ENCODE measurements at regions not wholly inside any gene's neighbourhood (a gene's known extent, or its start where the extent isn't known, plus 50 kb on each side); places are given as distances from the start of the nearest gene placed in this dataset.

- Mint-ChIP-seq H3K27ac (no peak overlapping the region), H3K4me1 (peaks cover 16 to 27% of the 10 kb centered on the region in 2 donors), H3K27me3 (ENCODE audit: low read depth in 3 of 3) (peaks cover 0 to 6% (median 3%) of the 10 kb centered on the region in 3 donors), H3K36me3 (no peaks in the 10 kb centered on the region), H3K4me3 (no peak overlapping the region), H3K9me3 (no peaks in the 10 kb centered on the region)
- no peak for DNase-seq
These were observed 120.8 kb upstream of the TNFAIP3 start for GRCh38 chr6:137746264-137746663.

GRCh38 chr6:137749696-137750211, 117.3 kb upstream of the TNFAIP3 start:
- H3K4me1 Mint-ChIP-seq, result peaks cover 11 to 24% of the 10 kb centered on the region in 2 donors
- H3K27me3 Mint-ChIP-seq (ENCODE audit: low read depth in 3 of 3), result peaks cover 2 to 9% (median 5%) of the 10 kb centered on the region in 3 donors
- H3K36me3 Mint-ChIP-seq, result no peaks in the 10 kb centered on the region
- H3K9me3 Mint-ChIP-seq, result no peaks in the 10 kb centered on the region
- DNase-seq, result no peak
- H3K27ac Mint-ChIP-seq, result no peak overlapping the region
- no peak overlapping the region for H3K4me3 Mint-ChIP-seq

GRCh38 chr6:137750297-137750696, 116.8 kb upstream of the TNFAIP3 start:
- no peaks in the 10 kb centered on the region for H3K9me3 Mint-ChIP-seq
- peaks cover 2 to 9% (median 5%) of the 10 kb centered on the region in 3 donors for H3K27me3 Mint-ChIP-seq (ENCODE audit: low read depth in 3 of 3)
- H3K36me3 Mint-ChIP-seq, result no peaks in the 10 kb centered on the region
- DNase-seq, result no peak
- no peak overlapping the region for H3K4me3 Mint-ChIP-seq
- H3K4me1 Mint-ChIP-seq, result peaks cover 6 to 18% of the 10 kb centered on the region in 2 donors
- H3K27ac Mint-ChIP-seq, result peak overlapping the region in 1 of 6 donors; percentile 63

GRCh38 chr6:137751768-137752560, 115.1 kb upstream of the TNFAIP3 start:
- Mint-ChIP-seq H3K9me3 (no peaks in the 10 kb centered on the region), H3K36me3 (no peaks in the 10 kb centered on the region), H3K4me3 (no peak overlapping the region), H3K27ac (peak overlapping the region in 3 of 6 donors; percentile 43 to 57 (median 51)), H3K27me3 (ENCODE audit: low read depth in 3 of 3) (peaks cover 2 to 7% (median 5%) of the 10 kb centered on the region in 3 donors), H3K4me1 (peaks cover 2 to 8% of the 10 kb centered on the region in 2 donors)
- no peak for DNase-seq

GRCh38 chr6:137754366-137754765, 112.7 kb upstream of the TNFAIP3 start:
- no peaks in the 10 kb centered on the region for H3K36me3 Mint-ChIP-seq
- H3K27ac Mint-ChIP-seq, result peak overlapping the region in 3 of 6 donors; percentile 2 to 83 (median 25)
- H3K27me3 Mint-ChIP-seq (ENCODE audit: low read depth in 3 of 3), result peaks cover 2 to 3% (median 2%) of the 10 kb centered on the region in 3 donors
- H3K4me3 Mint-ChIP-seq, result no peak overlapping the region
- no peaks in the 10 kb centered on the region for H3K9me3 Mint-ChIP-seq
- peaks cover 0 to 11% of the 10 kb centered on the region in 2 donors for H3K4me1 Mint-ChIP-seq
- DNase-seq, result no peak

GRCh38 chr6:137754866-137755265, 112.2 kb upstream of the TNFAIP3 start:
- Mint-ChIP-seq H3K27ac (peak overlapping the region in 3 of 6 donors; percentile 4 to 51 (median 29)), H3K4me3 (no peak overlapping the region), H3K9me3 (no peaks in the 10 kb centered on the region), H3K4me1 (peaks cover 0 to 11% of the 10 kb centered on the region in 2 donors), H3K36me3 (no peaks in the 10 kb centered on the region), H3K27me3 (ENCODE audit: low read depth in 3 of 3) (peaks cover 2 to 3% (median 2%) of the 10 kb centered on the region in 3 donors)
- DNase-seq, result no peak

- no peaks in the 10 kb centered on the region for H3K36me3 Mint-ChIP-seq
- no peak overlapping the region for H3K4me3 Mint-ChIP-seq
- no peaks in the 10 kb centered on the region for H3K9me3 Mint-ChIP-seq
- DNase-seq, result no peak
- H3K27ac Mint-ChIP-seq, result peak overlapping the region in 3 of 6 donors; percentile 7 to 51 (median 29)
- peaks cover 0 to 11% of the 10 kb centered on the region in 2 donors for H3K4me1 Mint-ChIP-seq
- peaks cover 2 to 3% (median 2%) of the 10 kb centered on the region in 3 donors for H3K27me3 Mint-ChIP-seq (ENCODE audit: low read depth in 3 of 3)
These were observed 111.8 kb upstream of the TNFAIP3 start for GRCh38 chr6:137755284-137755683.

- no peak for DNase-seq
- no peaks in the 10 kb centered on the region for H3K36me3 Mint-ChIP-seq
- H3K4me3 Mint-ChIP-seq, result no peak overlapping the region
- peaks cover 3 to 19% of the 10 kb centered on the region in 2 donors for H3K4me1 Mint-ChIP-seq
- peaks cover 2 to 3% (median 2%) of the 10 kb centered on the region in 3 donors for H3K27me3 Mint-ChIP-seq (ENCODE audit: low read depth in 3 of 3)
- no peak overlapping the region for H3K27ac Mint-ChIP-seq
- no peaks in the 10 kb centered on the region for H3K9me3 Mint-ChIP-seq
These were observed 110.3 kb upstream of the TNFAIP3 start for GRCh38 chr6:137756788-137757187.

GRCh38 chr6:137758661-137759060, 108.4 kb upstream of the TNFAIP3 start:
- Mint-ChIP-seq H3K9me3 (peaks cover 0 to 3% (median 0%) of the 10 kb centered on the region in 6 donors), H3K36me3 (no peaks in the 10 kb centered on the region), H3K27ac (peak overlapping the region in 1 of 6 donors; percentile 59), H3K4me3 (no peak overlapping the region), H3K27me3 (ENCODE audit: low read depth in 3 of 3) (peaks cover 0 to under 1% (median 0%) of the 10 kb centered on the region in 3 donors), H3K4me1 (peaks cover 17 to 36% of the 10 kb centered on the region in 2 donors)
- no peak for DNase-seq

- no peak overlapping the region for H3K4me3 Mint-ChIP-seq
- H3K27ac Mint-ChIP-seq, result peak overlapping the region in 2 of 6 donors; percentile 36 to 88
- peaks cover 17 to 36% of the 10 kb centered on the region in 2 donors for H3K4me1 Mint-ChIP-seq
- H3K36me3 Mint-ChIP-seq, result no peaks in the 10 kb centered on the region
- peaks cover 0 to 4% (median 2%) of the 10 kb centered on the region in 3 donors for H3K27me3 Mint-ChIP-seq (ENCODE audit: low read depth in 3 of 3)
- DNase-seq, result no peak
- peaks cover 0 to 3% (median 0%) of the 10 kb centered on the region in 6 donors for H3K9me3 Mint-ChIP-seq
These were observed 107.4 kb upstream of the TNFAIP3 start for GRCh38 chr6:137759624-137760023.

GRCh38 chr6:137761072-137761471, 106.0 kb upstream of the TNFAIP3 start:
- no peak for DNase-seq
- Mint-ChIP-seq H3K9me3 (peaks cover 0 to 3% (median 0%) of the 10 kb centered on the region in 6 donors), H3K27me3 (ENCODE audit: low read depth in 3 of 3) (peaks cover 0 to 4% (median 2%) of the 10 kb centered on the region in 3 donors), H3K4me1 (peaks cover 17 to 36% of the 10 kb centered on the region in 2 donors), H3K36me3 (no peaks in the 10 kb centered on the region), H3K4me3 (no peak overlapping the region), H3K27ac (peak overlapping the region in 5 of 6 donors; percentile 11 to 93 (median 88))

GRCh38 chr6:137761487-137761886, 105.6 kb upstream of the TNFAIP3 start:
- Mint-ChIP-seq H3K27me3 (ENCODE audit: low read depth in 3 of 3) (peaks cover 0 to 4% (median 2%) of the 10 kb centered on the region in 3 donors), H3K4me1 (peaks cover 17 to 36% of the 10 kb centered on the region in 2 donors), H3K36me3 (no peaks in the 10 kb centered on the region), H3K4me3 (no peak overlapping the region), H3K27ac (peak overlapping the region in 5 of 6 donors; percentile 61 to 93 (median 88)), H3K9me3 (peaks cover 0 to 3% (median 0%) of the 10 kb centered on the region in 6 donors)
- no peak for DNase-seq

- peaks cover 0 to 4% (median 2%) of the 10 kb centered on the region in 3 donors for H3K27me3 Mint-ChIP-seq (ENCODE audit: low read depth in 3 of 3)
- H3K4me3 Mint-ChIP-seq, result peak overlapping the region in 1 of 5 donors; percentile 3
- H3K36me3 Mint-ChIP-seq, result no peaks in the 10 kb centered on the region
- peak; percentile 62 to 69 (median 69) for DNase-seq
- H3K9me3 Mint-ChIP-seq, result peaks cover 0 to 3% (median 0%) of the 10 kb centered on the region in 6 donors
- peaks cover 20 to 37% of the 10 kb centered on the region in 2 donors for H3K4me1 Mint-ChIP-seq
- peak overlapping the region; percentile 63 to 93 (median 86) for H3K27ac Mint-ChIP-seq
These were observed 104.6 kb upstream of the TNFAIP3 start for GRCh38 chr6:137762168-137763090.
